ENCODE measurements at regions not wholly inside any gene's neighbourhood (a gene's known extent, or its start where the extent isn't known, plus 50 kb on each side); places are given as distances from the start of the nearest gene placed in this dataset.

GRCh38 chr11:109526931-109527330 is 104.9 kb downstream of the C11orf87 start:
- in situ Hi-C loops (cut with MboI; ENCODE audit: low pct_ligation_motif_present in 1 of 4, low pct_unique_long_range_greater_than_20kb in 1 of 4, low sequenced_read_pairs in 3 of 4) (no loop called here), intact Hi-C loops (cut with DNase I; ENCODE audit: low total_unique reads) (no loop called here)
- no peaks in the 10 kb centered on the region for H3K36me3 ChIP-seq
- no peaks in the 10 kb centered on the region for H3K27me3 ChIP-seq
- H3K9me3 ChIP-seq: no peaks in the 10 kb centered on the region
- H3K27ac ChIP-seq: no peak overlapping the region
- no peak overlapping the region for H3K4me3 ChIP-seq
- H3K4me1 ChIP-seq: no peaks in the 10 kb centered on the region
- TF ChIP-seq EP300 (IDR thresholded peaks at IDR 0.05; ENCODE audit: low read depth) (no peak), CTCF (IDR thresholded peaks at IDR 0.05) (no peak), POLR2AphosphoS5 (IDR thresholded peaks at IDR 0.05) (no peak)
- DNase-seq: no peak
- 53 to 62% methylated on average over 3 to 4 of the region's 4 CpGs for WGBS, 2 donors (ENCODE audit: low coverage in 1 of 2)

- no peaks in the 10 kb centered on the region for H3K36me3 ChIP-seq
- intact Hi-C loops (cut with DNase I; ENCODE audit: low total_unique reads): no loop called here
- in situ Hi-C loops (cut with MboI; ENCODE audit: low pct_ligation_motif_present in 1 of 4, low pct_unique_long_range_greater_than_20kb in 1 of 4, low sequenced_read_pairs in 3 of 4): no loop called here
- H3K9me3 ChIP-seq: no peaks in the 10 kb centered on the region
- H3K27ac ChIP-seq: no peak overlapping the region
- 24 to 50% methylated on average over 1 of the region's 1 CpG for WGBS, 2 donors (ENCODE audit: low coverage in 1 of 2)
- TF ChIP-seq POLR2A (IDR thresholded peaks at IDR 0.05): no peak
- TF ChIP-seq POLR2AphosphoS5 (IDR thresholded peaks at IDR 0.05): no peak
- no peak for TF ChIP-seq EP300 (IDR thresholded peaks at IDR 0.05; ENCODE audit: low read depth)
- no peak for TF ChIP-seq CTCF (IDR thresholded peaks at IDR 0.05)
- H3K27me3 ChIP-seq: no peaks in the 10 kb centered on the region
- H3K4me1 ChIP-seq: no peaks in the 10 kb centered on the region
- DNase-seq: no peak
- H3K4me3 ChIP-seq: no peak overlapping the region
Measured at GRCh38 chr11:109527496-109527895, 105.5 kb downstream of the C11orf87 start.

DNA sequence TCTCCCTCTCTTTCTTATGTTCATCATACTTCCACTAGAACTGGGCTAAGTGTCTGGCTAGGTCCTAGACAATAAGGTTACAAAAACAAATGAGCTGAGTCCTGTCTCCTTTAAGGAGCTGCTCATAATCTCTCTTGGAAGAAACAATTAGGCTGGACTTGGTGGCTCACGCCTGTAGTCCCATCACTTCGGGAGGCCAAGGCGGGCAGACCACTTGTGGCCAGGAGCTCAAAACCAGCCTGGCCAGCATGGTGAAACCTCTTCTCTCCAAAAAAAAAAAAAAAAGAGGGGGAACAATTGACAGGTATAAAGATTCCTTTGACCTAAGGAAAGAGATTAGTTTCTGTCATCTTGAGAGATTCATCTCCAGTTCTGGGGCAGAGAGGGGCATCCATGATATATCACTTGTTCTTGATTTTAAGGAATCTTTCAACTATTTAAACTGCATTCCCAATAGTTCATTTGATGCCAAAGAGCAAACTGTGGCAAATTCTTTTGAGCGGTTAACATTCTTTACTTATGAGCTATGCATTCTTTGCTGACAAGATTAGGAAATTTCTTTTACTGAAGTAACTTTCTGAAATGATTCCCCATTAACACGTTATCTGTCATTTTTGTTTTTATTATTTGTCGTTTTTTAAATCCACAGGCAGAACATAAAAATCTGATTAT is 125.5 kb downstream of the C11orf87 start:
- in situ Hi-C loops (cut with MboI; ENCODE audit: low pct_ligation_motif_present in 1 of 4, low pct_unique_long_range_greater_than_20kb in 1 of 4, low sequenced_read_pairs in 3 of 4) (no loop called here), intact Hi-C loops (cut with DNase I; ENCODE audit: low total_unique reads) (no loop called here)
- WGBS, 2 donors (ENCODE audit: low coverage in 1 of 2): 74 to 82% methylated on average over 3 to 6 of the region's 6 CpGs
- Histone ChIP-seq H3K27me3 (no peaks in the 10 kb centered on the region), H3K27ac (no peak overlapping the region), H3K4me1 (no peaks in the 10 kb centered on the region), H3K36me3 (no peaks in the 10 kb centered on the region), H3K9me3 (no peaks in the 10 kb centered on the region), H3K4me3 (no peak overlapping the region)
- TF ChIP-seq POLR2A (IDR thresholded peaks at IDR 0.05) (no peak), POLR2AphosphoS5 (IDR thresholded peaks at IDR 0.05) (no peak), EP300 (IDR thresholded peaks at IDR 0.05; ENCODE audit: low read depth) (no peak), CTCF (IDR thresholded peaks at IDR 0.05) (no peak)
- no peak for DNase-seq

DNA sequence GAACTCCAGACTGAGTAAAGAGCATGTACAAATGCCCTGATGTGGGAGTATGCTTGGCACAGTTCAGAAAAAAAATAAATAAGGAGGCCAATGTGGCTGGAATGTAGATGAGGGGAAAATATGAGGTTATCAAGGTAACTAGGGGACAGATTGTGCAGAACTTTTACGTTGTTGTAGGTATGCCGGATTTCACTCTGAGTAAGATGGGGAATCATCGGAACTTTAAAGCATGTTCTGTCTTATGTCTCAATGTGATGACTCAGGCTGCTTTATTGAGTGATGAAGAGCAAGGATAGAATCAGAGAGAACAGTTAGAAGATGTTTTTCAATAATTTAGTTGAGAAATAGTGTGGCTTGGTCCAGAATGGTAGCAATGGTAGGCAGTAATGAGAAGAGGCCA is 130.4 kb downstream of the C11orf87 start:
- Histone ChIP-seq H3K4me3 (no peak overlapping the region), H3K27me3 (no peaks in the 10 kb centered on the region), H3K27ac (no peak overlapping the region), H3K36me3 (no peaks in the 10 kb centered on the region), H3K4me1 (no peaks in the 10 kb centered on the region), H3K9me3 (no peaks in the 10 kb centered on the region)
- intact Hi-C loops (cut with DNase I; ENCODE audit: low total_unique reads) (no loop called here), in situ Hi-C loops (cut with MboI; ENCODE audit: low pct_ligation_motif_present in 1 of 4, low pct_unique_long_range_greater_than_20kb in 1 of 4, low sequenced_read_pairs in 3 of 4) (no loop called here)
- no peak for TF ChIP-seq CTCF (IDR thresholded peaks at IDR 0.05)
- no peak for TF ChIP-seq POLR2AphosphoS5 (IDR thresholded peaks at IDR 0.05)
- TF ChIP-seq POLR2A (IDR thresholded peaks at IDR 0.05): no peak
- no peak for TF ChIP-seq EP300 (IDR thresholded peaks at IDR 0.05; ENCODE audit: low read depth)
- DNase-seq: no peak
- WGBS, 2 donors (ENCODE audit: low coverage in 1 of 2): 90 to 94% methylated on average over 3 of the region's 3 CpGs
